D721Med (cell line): ENCODE measurements at regions not wholly inside any gene's neighbourhood (a gene's known extent, or its start where the extent isn't known, plus 50 kb on each side); places are given as distances from the start of the nearest gene placed in this dataset.
"Not testable (repeated sequence)": the region's sequence is repeated elsewhere in the genome, so short reads cannot be mapped to it uniquely, and the experiment has no call there.

Source experiments
- DNase-seq: peaks from one replicate; pipeline ENCODE4 v3.0.0; 2011; ENCODE audit warnings: low spot score; ENCODE audit not compliant: insufficient read length
- FAIRE-seq: peaks from 2 replicates; lab custom pipeline; 2011; peaks lifted over from hg19 to GRCh38; lab: Jason Lieb, UNC
- CTCF ChIP-seq: IDR thresholded peaks from 2 replicates; pipeline ENCODE4 v1.5.1; 2012; ENCODE audit warnings: mild to moderate bottlenecking, control low read depth; ENCODE audit not compliant: insufficient read depth; ENCODE audit errors: missing control alignments

- FAIRE-seq (no peak), DNase-seq (no peak)
- no peak for TF ChIP-seq CTCF
Observed at GRCh38 chr12:104906695-104907094, 51.4 kb downstream of the SLC41A2 start.

GRCh38 chr12:104905446-104905845 is 52.6 kb downstream of the SLC41A2 start:
- not testable (repeated sequence) for FAIRE-seq, DNase-seq

- no peak for DNase-seq
- TF ChIP-seq CTCF = no peak
- no peak for FAIRE-seq
Observed at GRCh38 chr12:104903648-104904423, 54.3 kb downstream of the SLC41A2 start.

GRCh38 chr12:104902125-104902524 is 56.0 kb downstream of the SLC41A2 start:
- FAIRE-seq = peak; percentile 35
- no peak for TF ChIP-seq CTCF
- DNase-seq = no peak

GRCh38 chr12:104896710-104897109 is 61.4 kb downstream of the SLC41A2 start:
- TF ChIP-seq CTCF = no peak
- DNase-seq (no peak), FAIRE-seq (no peak)

- no peak for FAIRE-seq
Observed at GRCh38 chr12:104896146-104896545, 61.9 kb downstream of the SLC41A2 start.

GRCh38 chr12:104895415-104895814 is 62.7 kb downstream of the SLC41A2 start:
- TF ChIP-seq CTCF = no peak
- FAIRE-seq (no peak), DNase-seq (no peak)

More at GRCh38 chr12:104896146-104896545, 61.9 kb downstream of the SLC41A2 start:
- no peak for DNase-seq
- no peak for TF ChIP-seq CTCF
